ENCODE measurements at regions not wholly inside any gene's neighbourhood (a gene's known extent, or its start where the extent isn't known, plus 50 kb on each side); places are given as distances from the start of the nearest gene placed in this dataset.

- TF ChIP-seq, protein P1, sequence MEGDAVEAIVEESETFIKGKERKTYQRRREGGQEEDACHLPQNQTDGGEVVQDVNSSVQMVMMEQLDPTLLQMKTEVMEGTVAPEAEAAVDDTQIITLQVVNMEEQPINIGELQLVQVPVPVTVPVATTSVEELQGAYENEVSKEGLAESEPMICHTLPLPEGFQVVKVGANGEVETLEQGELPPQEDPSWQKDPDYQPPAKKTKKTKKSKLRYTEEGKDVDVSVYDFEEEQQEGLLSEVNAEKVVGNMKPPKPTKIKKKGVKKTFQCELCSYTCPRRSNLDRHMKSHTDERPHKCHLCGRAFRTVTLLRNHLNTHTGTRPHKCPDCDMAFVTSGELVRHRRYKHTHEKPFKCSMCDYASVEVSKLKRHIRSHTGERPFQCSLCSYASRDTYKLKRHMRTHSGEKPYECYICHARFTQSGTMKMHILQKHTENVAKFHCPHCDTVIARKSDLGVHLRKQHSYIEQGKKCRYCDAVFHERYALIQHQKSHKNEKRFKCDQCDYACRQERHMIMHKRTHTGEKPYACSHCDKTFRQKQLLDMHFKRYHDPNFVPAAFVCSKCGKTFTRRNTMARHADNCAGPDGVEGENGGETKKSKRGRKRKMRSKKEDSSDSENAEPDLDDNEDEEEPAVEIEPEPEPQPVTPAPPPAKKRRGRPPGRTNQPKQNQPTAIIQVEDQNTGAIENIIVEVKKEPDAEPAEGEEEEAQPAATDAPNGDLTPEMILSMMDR (IDR thresholded peaks at IDR 0.05): no peak
- no peak for TF ChIP-seq POLR2A (IDR thresholded peaks at IDR 0.05)
- TF ChIP-seq EP300 (IDR thresholded peaks at IDR 0.05): no peak
These were observed 61.6 kb upstream of the SNX9 start for GRCh38 chr6:157761331-157761921.

All from ovary (tissue), 3 donors.